Liver (tissue), 3 donors: ENCODE measurements at regions not wholly inside any gene's neighbourhood (a gene's known extent, or its start where the extent isn't known, plus 50 kb on each side); places are given as distances from the start of the nearest gene placed in this dataset.

ENCODE experiments used
- EGR1 ChIP-seq, 2 donors: IDR thresholded peaks; 2 replicates each; pipeline ENCODE4 v1.6.1; 2016 to 2018; ENCODE audit warnings: antibody characterized with exemption in 2 of 2, low read depth in 2 of 2
- GABPA ChIP-seq, 2 donors: IDR thresholded peaks in 1 of 2; conservative IDR thresholded peaks in 1 of 2; 2 replicates each; pipeline ENCODE4 v1.6.1; 2016; ENCODE audit warnings: antibody characterized with exemption in 2 of 2, mild to moderate bottlenecking in 1 of 2, moderate library complexity in 1 of 2
- JUND ChIP-seq, 2 donors: IDR thresholded peaks; 2 replicates each; pipeline ENCODE4 v1.6.1; 2016; ENCODE audit warnings: antibody characterized with exemption in 2 of 2
- RAD21 ChIP-seq, 2 donors: IDR thresholded peaks; 2 replicates each; pipeline ENCODE4 v1.6.1; 2016; ENCODE audit warnings: antibody characterized with exemption in 2 of 2, mild to moderate bottlenecking in 2 of 2
- RXRA ChIP-seq, 2 donors: IDR thresholded peaks; 2 replicates each; pipeline ENCODE4 v1.6.1; 2017 to 2018; ENCODE audit warnings: antibody characterized with exemption in 2 of 2, mild to moderate bottlenecking in 1 of 2
- SP1 ChIP-seq: IDR thresholded peaks from 2 replicates; pipeline ENCODE4 v1.6.1; 2018; ENCODE audit warnings: antibody characterized with exemption, mild to moderate bottlenecking
- YY1 ChIP-seq: IDR thresholded peaks from 2 replicates; pipeline ENCODE4 v1.6.1; 2016; ENCODE audit warnings: antibody characterized with exemption, mild to moderate bottlenecking
- TF ChIP-seq, protein P1 (sequence below): fragments of 150-350 bp; IDR thresholded peaks from 2 replicates; pipeline ENCODE4 v1.5.1; 2017; ENCODE audit warnings: improper control_type of control experiment, low read depth, low read length; ENCODE audit not compliant: missing input control
- TF ChIP-seq, protein P2 (sequence below): IDR thresholded peaks from 2 replicates; pipeline ENCODE4 v1.6.1; 2016; ENCODE audit warnings: antibody characterized with exemption, mild to moderate bottlenecking
- TF ChIP-seq, protein P3 (sequence below): IDR thresholded peaks from 2 replicates; pipeline ENCODE4 v1.6.1; 2016; ENCODE audit warnings: antibody characterized with exemption
- TF ChIP-seq, protein P4 (sequence below): IDR thresholded peaks from 2 replicates; pipeline ENCODE4 v1.6.1; 2016; ENCODE audit warnings: antibody characterized with exemption
- TF ChIP-seq, protein P5 (sequence below): IDR thresholded peaks from 2 replicates; pipeline ENCODE4 v1.6.1; 2016; ENCODE audit warnings: antibody characterized with exemption
- donor health status: healthy.
- donor health status: healthy.

DNA sequence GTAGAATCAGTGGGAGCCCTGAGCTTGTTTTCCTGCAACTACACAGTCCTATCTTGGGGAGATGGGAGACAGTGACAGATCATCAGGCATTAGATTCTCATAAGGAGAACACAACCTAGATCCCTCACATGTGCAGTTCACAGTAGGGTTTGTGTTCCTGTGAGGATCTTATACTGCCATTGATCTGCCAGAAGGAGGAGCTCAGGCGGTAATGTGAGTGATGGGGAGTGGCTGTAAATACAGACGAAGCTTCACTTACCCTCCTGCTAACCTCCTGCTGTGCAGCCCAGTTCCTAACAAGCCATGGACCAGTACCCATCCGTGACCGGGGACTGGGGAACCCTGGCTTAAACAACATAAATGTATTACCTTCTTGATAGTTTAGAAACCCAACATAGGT is 1034.1 kb downstream of the BCL11B start:
- TF ChIP-seq, protein P1, sequence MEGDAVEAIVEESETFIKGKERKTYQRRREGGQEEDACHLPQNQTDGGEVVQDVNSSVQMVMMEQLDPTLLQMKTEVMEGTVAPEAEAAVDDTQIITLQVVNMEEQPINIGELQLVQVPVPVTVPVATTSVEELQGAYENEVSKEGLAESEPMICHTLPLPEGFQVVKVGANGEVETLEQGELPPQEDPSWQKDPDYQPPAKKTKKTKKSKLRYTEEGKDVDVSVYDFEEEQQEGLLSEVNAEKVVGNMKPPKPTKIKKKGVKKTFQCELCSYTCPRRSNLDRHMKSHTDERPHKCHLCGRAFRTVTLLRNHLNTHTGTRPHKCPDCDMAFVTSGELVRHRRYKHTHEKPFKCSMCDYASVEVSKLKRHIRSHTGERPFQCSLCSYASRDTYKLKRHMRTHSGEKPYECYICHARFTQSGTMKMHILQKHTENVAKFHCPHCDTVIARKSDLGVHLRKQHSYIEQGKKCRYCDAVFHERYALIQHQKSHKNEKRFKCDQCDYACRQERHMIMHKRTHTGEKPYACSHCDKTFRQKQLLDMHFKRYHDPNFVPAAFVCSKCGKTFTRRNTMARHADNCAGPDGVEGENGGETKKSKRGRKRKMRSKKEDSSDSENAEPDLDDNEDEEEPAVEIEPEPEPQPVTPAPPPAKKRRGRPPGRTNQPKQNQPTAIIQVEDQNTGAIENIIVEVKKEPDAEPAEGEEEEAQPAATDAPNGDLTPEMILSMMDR: no peak
- TF ChIP-seq YY1 (no peak), GABPA (IDR thresholded peaks at IDR 0.05 in 1 of 2, conservative IDR thresholded peaks at IDR 0.05 in 1 of 2) (no peak), JUND (IDR thresholded peaks at IDR 0.05) (no peak), SP1 (no peak), EGR1 (IDR thresholded peaks at IDR 0.05; ENCODE audit: low read depth in 2 of 2) (no peak), RAD21 (IDR thresholded peaks at IDR 0.05) (no peak), RXRA (IDR thresholded peaks at IDR 0.05) (no peak)
- TF ChIP-seq, protein P2, sequence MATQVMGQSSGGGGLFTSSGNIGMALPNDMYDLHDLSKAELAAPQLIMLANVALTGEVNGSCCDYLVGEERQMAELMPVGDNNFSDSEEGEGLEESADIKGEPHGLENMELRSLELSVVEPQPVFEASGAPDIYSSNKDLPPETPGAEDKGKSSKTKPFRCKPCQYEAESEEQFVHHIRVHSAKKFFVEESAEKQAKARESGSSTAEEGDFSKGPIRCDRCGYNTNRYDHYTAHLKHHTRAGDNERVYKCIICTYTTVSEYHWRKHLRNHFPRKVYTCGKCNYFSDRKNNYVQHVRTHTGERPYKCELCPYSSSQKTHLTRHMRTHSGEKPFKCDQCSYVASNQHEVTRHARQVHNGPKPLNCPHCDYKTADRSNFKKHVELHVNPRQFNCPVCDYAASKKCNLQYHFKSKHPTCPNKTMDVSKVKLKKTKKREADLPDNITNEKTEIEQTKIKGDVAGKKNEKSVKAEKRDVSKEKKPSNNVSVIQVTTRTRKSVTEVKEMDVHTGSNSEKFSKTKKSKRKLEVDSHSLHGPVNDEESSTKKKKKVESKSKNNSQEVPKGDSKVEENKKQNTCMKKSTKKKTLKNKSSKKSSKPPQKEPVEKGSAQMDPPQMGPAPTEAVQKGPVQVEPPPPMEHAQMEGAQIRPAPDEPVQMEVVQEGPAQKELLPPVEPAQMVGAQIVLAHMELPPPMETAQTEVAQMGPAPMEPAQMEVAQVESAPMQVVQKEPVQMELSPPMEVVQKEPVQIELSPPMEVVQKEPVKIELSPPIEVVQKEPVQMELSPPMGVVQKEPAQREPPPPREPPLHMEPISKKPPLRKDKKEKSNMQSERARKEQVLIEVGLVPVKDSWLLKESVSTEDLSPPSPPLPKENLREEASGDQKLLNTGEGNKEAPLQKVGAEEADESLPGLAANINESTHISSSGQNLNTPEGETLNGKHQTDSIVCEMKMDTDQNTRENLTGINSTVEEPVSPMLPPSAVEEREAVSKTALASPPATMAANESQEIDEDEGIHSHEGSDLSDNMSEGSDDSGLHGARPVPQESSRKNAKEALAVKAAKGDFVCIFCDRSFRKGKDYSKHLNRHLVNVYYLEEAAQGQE: no peak
- TF ChIP-seq, protein P3, sequence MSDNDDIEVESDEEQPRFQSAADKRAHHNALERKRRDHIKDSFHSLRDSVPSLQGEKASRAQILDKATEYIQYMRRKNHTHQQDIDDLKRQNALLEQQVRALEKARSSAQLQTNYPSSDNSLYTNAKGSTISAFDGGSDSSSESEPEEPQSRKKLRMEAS: no peak
- TF ChIP-seq, protein P4, sequence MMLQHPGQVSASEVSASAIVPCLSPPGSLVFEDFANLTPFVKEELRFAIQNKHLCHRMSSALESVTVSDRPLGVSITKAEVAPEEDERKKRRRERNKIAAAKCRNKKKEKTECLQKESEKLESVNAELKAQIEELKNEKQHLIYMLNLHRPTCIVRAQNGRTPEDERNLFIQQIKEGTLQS: no peak
- TF ChIP-seq, protein P5, sequence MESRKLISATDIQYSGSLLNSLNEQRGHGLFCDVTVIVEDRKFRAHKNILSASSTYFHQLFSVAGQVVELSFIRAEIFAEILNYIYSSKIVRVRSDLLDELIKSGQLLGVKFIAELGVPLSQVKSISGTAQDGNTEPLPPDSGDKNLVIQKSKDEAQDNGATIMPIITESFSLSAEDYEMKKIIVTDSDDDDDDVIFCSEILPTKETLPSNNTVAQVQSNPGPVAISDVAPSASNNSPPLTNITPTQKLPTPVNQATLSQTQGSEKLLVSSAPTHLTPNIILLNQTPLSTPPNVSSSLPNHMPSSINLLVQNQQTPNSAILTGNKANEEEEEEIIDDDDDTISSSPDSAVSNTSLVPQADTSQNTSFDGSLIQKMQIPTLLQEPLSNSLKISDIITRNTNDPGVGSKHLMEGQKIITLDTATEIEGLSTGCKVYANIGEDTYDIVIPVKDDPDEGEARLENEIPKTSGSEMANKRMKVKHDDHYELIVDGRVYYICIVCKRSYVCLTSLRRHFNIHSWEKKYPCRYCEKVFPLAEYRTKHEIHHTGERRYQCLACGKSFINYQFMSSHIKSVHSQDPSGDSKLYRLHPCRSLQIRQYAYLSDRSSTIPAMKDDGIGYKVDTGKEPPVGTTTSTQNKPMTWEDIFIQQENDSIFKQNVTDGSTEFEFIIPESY: no peak
